IMR-90 (cell line): ENCODE measurements at regions not wholly inside any gene's neighbourhood (a gene's known extent, or its start where the extent isn't known, plus 50 kb on each side); places are given as distances from the start of the nearest gene placed in this dataset.

ENCODE experiments used
- ATAC-seq: fragments of 200-7000 bp; cut with Tn5 transposase; 2 replicates; pipeline ENCODE4 v1.9.1; 2020; ENCODE audit warnings: low read depth, mild to moderate bottlenecking, moderate library complexity
- BruUV-seq: library from RNA; stranded (reverse); fragments of 400-500 nt; replicated peaks from 2 replicates; lab custom pipeline; 2021; lab: Mats Ljungman, UMichigan
- CTCF ChIA-PET: fragments of 300-600 bp; formaldehyde crosslinking; extraction: SDS; loops from one replicate; lab custom pipeline; 2021; ENCODE audit warnings: antibody characterized with exemption; lab: Yijun Ruan, JAX
- POLR2A ChIA-PET: fragments of 300-600 bp; sonication (Branson Sonifier 250); formaldehyde crosslinking; loops from one replicate; lab custom pipeline; 2022; ENCODE audit warnings: antibody characterized with exemption; ENCODE audit not compliant: unreplicated experiment; lab: Charles Lee
- DNase-seq: peaks from one replicate; pipeline ENCODE4 v3.0.0; 2013
- H2AFZ ChIP-seq: replicated peaks from 2 replicates; pipeline ENCODE3; 2013; ENCODE audit warnings: low read length, mild to moderate bottlenecking; ENCODE audit not compliant: poor library complexity
- H2AK5ac ChIP-seq: 2 replicates; pipeline ENCODE4 v1.6.1; 2013; ENCODE audit warnings: low read depth, low read length, inconsistent platforms
- H2AK9ac ChIP-seq: replicated peaks from 2 replicates; pipeline ENCODE3; 2013; ENCODE audit warnings: mild to moderate bottlenecking, low read depth, low read length, moderate library complexity; ENCODE audit not compliant: poor library complexity
- H2BK120ac ChIP-seq: 2 replicates; pipeline ENCODE4 v1.6.1; 2013; ENCODE audit warnings: low read depth, low read length, inconsistent platforms
- H2BK15ac ChIP-seq: 3 replicates; pipeline ENCODE4 v1.6.1; 2013; ENCODE audit warnings: low read depth, low read length, inconsistent platforms
- H2BK20ac ChIP-seq: 2 replicates; pipeline ENCODE4 v1.6.1; 2013; ENCODE audit warnings: low read depth, mild to moderate bottlenecking, inconsistent platforms, low read length, moderate library complexity
- H2BK5ac ChIP-seq: 2 replicates; pipeline ENCODE4 v1.6.1; 2013; ENCODE audit warnings: mild to moderate bottlenecking, low read depth, low read length, inconsistent platforms; ENCODE audit not compliant: poor library complexity, severe bottlenecking
- H3K14ac ChIP-seq: replicated peaks from 2 replicates; pipeline ENCODE4 v1.6.1; 2013; ENCODE audit warnings: low read depth, low read length, inconsistent platforms
- H3K18ac ChIP-seq: 2 replicates; pipeline ENCODE4 v1.6.1; 2013; ENCODE audit warnings: low read depth, low read length, control low read depth
- H3K23ac ChIP-seq: 2 replicates; pipeline ENCODE4 v1.6.1; 2013; ENCODE audit warnings: low read depth, low read length, inconsistent platforms
- H3K27ac ChIP-seq: 2 replicates; pipeline ENCODE4 v1.5.1; 2013; ENCODE audit warnings: mild to moderate bottlenecking, control low read depth, low read length; ENCODE audit not compliant: insufficient read depth
- H3K27me3 ChIP-seq: 2 replicates; pipeline ENCODE4 v1.6.1; 2013; ENCODE audit warnings: low read length; ENCODE audit not compliant: control insufficient read depth, insufficient read depth
- H3K36me3 ChIP-seq: 2 replicates; pipeline ENCODE4 v1.6.1; 2013; ENCODE audit warnings: low read length, mixed read lengths; ENCODE audit not compliant: control insufficient read depth, insufficient read depth
- H3K4ac ChIP-seq: 2 replicates; pipeline ENCODE4 v1.6.1; 2013; ENCODE audit warnings: low read depth, low read length, inconsistent platforms
- H3K4me1 ChIP-seq: 2 replicates; pipeline ENCODE4 v1.6.1; 2013; ENCODE audit warnings: low read length, mixed read lengths; ENCODE audit not compliant: control insufficient read depth, insufficient read depth
- H3K4me2 ChIP-seq: 2 replicates; pipeline ENCODE4 v1.6.1; 2013; ENCODE audit warnings: low read depth, mild to moderate bottlenecking, control low read depth, low read length, moderate library complexity
- H3K4me3 ChIP-seq: 2 replicates; pipeline ENCODE4 v1.5.1; 2013; ENCODE audit warnings: low read depth, mild to moderate bottlenecking, control low read depth, low read length, moderate library complexity; ENCODE audit not compliant: insufficient read depth
- H3K56ac ChIP-seq: 2 replicates; pipeline ENCODE4 v1.6.1; 2013; ENCODE audit warnings: low read length, inconsistent platforms; ENCODE audit not compliant: insufficient read depth; ENCODE audit errors: extremely low read depth
- H3K79me1 ChIP-seq, 2 experiments: 2 replicates each; pipeline ENCODE4 v1.6.1; 2013; ENCODE audit warnings: low read length in 2 of 2, inconsistent platforms in 1 of 2, low read depth in 1 of 2
- H3K9ac ChIP-seq: 2 replicates; pipeline ENCODE4 v1.6.1; 2013; ENCODE audit warnings: low read depth, low read length, control low read depth
- H3K9me1 ChIP-seq: 2 replicates; pipeline ENCODE4 v1.6.1; 2013; ENCODE audit warnings: low read length, inconsistent platforms; ENCODE audit not compliant: insufficient read depth
- H3K9me3 ChIP-seq: 2 replicates; pipeline ENCODE4 v1.6.1; 2013; ENCODE audit warnings: low read length; ENCODE audit not compliant: control insufficient read depth, insufficient read depth
- H4K20me1 ChIP-seq: 2 replicates; pipeline ENCODE4 v1.6.1; 2013; ENCODE audit warnings: low read length, inconsistent platforms; ENCODE audit not compliant: insufficient read depth
- H4K5ac ChIP-seq: 2 replicates; pipeline ENCODE4 v1.6.1; 2013; ENCODE audit warnings: mild to moderate bottlenecking, low read depth, low read length, control low read depth
- H4K8ac ChIP-seq, 2 experiments: 2 replicates each; pipeline ENCODE4 v1.6.1; 2013; ENCODE audit warnings: low read depth in 2 of 2, low read length in 2 of 2, control low read depth in 1 of 2, inconsistent platforms in 1 of 2
- H4K91ac ChIP-seq: 2 replicates; pipeline ENCODE4 v1.6.1; 2013; ENCODE audit warnings: low read depth, low read length, inconsistent platforms; ENCODE audit not compliant: insufficient read depth
- BHLHE40 ChIP-seq: fragments of 150-350 bp; IDR thresholded peaks from 2 replicates; pipeline ENCODE4 v1.6.1; 2016; ENCODE audit warnings: mild to moderate bottlenecking, low read depth, low read length
- CEBPB ChIP-seq: IDR thresholded peaks from 2 replicates; pipeline ENCODE4 v1.6.1; 2012; ENCODE audit warnings: low read depth, low read length, improper control_type of control experiment
- CHD1 ChIP-seq: IDR thresholded peaks from 2 replicates; pipeline ENCODE4 v1.6.1; 2012; ENCODE audit warnings: low read depth, low read length, improper control_type of control experiment
- FOS ChIP-seq: fragments of 150-350 bp; IDR thresholded peaks from 2 replicates; pipeline ENCODE4 v1.6.1; 2016; ENCODE audit warnings: low read depth, low read length
- NFE2L2 ChIP-seq: fragments of 150-350 bp; IDR thresholded peaks from 2 replicates; pipeline ENCODE4 v1.6.1; 2016; ENCODE audit warnings: low read depth, mild to moderate bottlenecking, low read length
- RCOR1 ChIP-seq: IDR thresholded peaks from 2 replicates; pipeline ENCODE4 v1.6.1; 2012; ENCODE audit warnings: mild to moderate bottlenecking, low read length, improper control_type of control experiment; ENCODE audit not compliant: insufficient replicate concordance
- RFX5 ChIP-seq: IDR thresholded peaks from 2 replicates; pipeline ENCODE4 v1.8.0; 2012; ENCODE audit warnings: low read depth, mild to moderate bottlenecking, low read length, moderate library complexity
- WGBS, 2 experiments: methylation state at CpG; one replicate each; pipeline versions ENCODE4 v1.1.5 to v1.1.7; 2013; ENCODE audit warnings: missing lambda C conversion rate in 2 of 2; ENCODE audit not compliant: insufficient read length in 1 of 2; ENCODE audit errors: extremely low coverage in 2 of 2; 5-methylcytosine and 5-hydroxymethylcytosine counted together
- dilution Hi-C: fragments of 300-500 bp; cut with HindIII; formaldehyde crosslinking; loops from one replicate; pipeline ENCODE4 v1.14.3; 2018; ENCODE audit warnings: low sequenced_read_pairs; ENCODE audit not compliant: unreplicated experiment
- in situ Hi-C: fragments of 300-500 bp; cut with MboI; formaldehyde crosslinking; loops from 3 replicates; pipeline ENCODE4 v1.14.3; 2019; ENCODE audit warnings: low sequenced_read_pairs, inconsistent platforms, mixed read lengths
- intact Hi-C: fragments of 100-400 bp; cut with micrococcal nuclease; formaldehyde crosslinking; loops from 2 replicates; pipeline ENCODE4 v1.10.0; 2022
- TF ChIP-seq, protein P1 (sequence below): fragments of 150-350 bp; IDR thresholded peaks from 2 replicates; pipeline ENCODE4 v1.6.1; 2016; ENCODE audit warnings: low read depth, mild to moderate bottlenecking, low read length, moderate library complexity, borderline replicate concordance

DNA sequence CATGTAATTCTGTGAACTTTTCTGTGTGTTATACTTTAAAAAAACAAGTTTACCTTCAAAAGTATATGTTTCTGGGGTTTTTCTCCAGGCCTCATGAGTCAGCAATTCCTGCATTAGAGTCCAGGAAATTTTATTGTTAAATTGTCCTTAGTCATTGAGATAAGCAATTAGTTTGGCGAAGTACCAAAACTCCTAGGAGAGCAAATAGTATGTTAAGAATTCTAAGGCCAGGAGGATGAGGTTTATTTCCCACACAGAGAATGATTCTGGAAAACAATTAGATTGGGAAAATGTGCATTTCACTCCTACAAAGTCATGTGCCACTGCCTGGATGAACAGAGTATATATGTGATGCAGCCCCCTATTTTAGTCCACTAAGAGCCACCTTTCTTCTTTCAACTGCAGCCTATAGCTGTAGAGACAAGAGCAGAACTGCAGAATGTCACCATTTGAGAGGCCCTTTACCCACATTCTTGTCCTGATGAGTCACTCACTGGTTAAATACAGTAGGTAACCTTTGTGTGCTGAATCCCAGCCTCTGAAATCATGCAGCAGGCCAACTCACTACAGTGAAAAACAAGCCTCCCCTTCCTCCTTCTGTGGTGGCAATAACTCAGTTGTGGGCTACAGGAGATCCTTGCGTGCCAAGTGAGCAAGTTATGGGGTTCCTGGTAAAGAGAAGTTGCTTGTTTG lies 452.8 kb upstream of the THBS1 start (continued):
- TF ChIP-seq CEBPB (peak; percentile 7; the same call in 1 of the 2 replicates), RCOR1 (no peak)

DNA sequence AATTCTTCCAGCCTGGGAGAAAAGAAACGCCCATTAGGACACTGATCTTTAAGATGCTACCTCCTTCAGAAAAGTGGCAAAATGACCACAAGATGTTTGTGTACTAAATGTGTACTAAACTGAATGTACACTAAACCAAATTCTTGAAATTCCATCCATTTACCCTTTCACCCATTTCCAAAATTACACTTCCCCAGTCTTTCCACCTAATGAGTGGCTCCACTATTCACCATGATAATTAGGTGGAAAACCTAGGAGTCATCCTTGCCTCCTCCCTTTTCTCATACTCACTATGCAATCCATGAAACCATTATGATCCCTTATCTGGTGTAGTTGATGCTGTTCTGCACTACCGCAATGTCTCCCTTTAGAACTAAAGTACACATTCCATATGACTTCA lies 452.1 kb upstream of the THBS1 start:
- Histone ChIP-seq H4K20me1 (no peaks in the 10 kb centered on the region), H3K14ac (peak overlapping the region; percentile 98), H3K4ac (peak overlapping the region; percentile 99), H3K9me3 (no peaks in the 10 kb centered on the region), H2BK5ac (peak overlapping the region; percentile 89), H4K8ac (peak overlapping the region; percentile 83 to 93), H3K4me2 (no peak overlapping the region; the same call in 1 of the 2 replicates), H4K91ac (peak overlapping the region; percentile 99), H3K36me3 (no peaks in the 10 kb centered on the region), H2AK9ac (peak overlapping the region; percentile 81), H3K79me1 (peaks cover 0 to 32% of the 10 kb centered on the region in 2 experiments; a peak in 3 of 4 replicates), H3K23ac (peak overlapping the region; percentile 74), H3K27ac (peak overlapping the region; percentile 94), H4K5ac (peak overlapping the region; percentile 62), H3K9ac (peak overlapping the region; percentile 39; the same call in 1 of the 2 replicates), H3K4me3 (no peak overlapping the region), H2BK20ac (peak overlapping the region; percentile 100), H3K56ac (peak overlapping the region; percentile 87), H2BK120ac (peak overlapping the region; percentile 99), H3K4me1 (peaks cover 53% of the 10 kb centered on the region), H3K9me1 (peaks cover 30% of the 10 kb centered on the region), H2BK15ac (peak overlapping the region; percentile 97), H2AFZ (no peak overlapping the region), H3K18ac (peak overlapping the region; percentile 61), H2AK5ac (peak overlapping the region; percentile 100), H3K27me3 (no peaks in the 10 kb centered on the region)
- BruUV-seq: no TSS peak
- intact Hi-C loops: loop anchor here (2.0 to 5.0 kb wide), 4 partner anchors 174 to 421 kb away; no protein-coding TSS in a partner anchor
- dilution Hi-C loops: no loop called here
- TF ChIP-seq CHD1 (no peak), RFX5 (no peak), BHLHE40 (no peak), NFE2L2 (no peak), FOS (no peak)
- TF ChIP-seq, protein P1, sequence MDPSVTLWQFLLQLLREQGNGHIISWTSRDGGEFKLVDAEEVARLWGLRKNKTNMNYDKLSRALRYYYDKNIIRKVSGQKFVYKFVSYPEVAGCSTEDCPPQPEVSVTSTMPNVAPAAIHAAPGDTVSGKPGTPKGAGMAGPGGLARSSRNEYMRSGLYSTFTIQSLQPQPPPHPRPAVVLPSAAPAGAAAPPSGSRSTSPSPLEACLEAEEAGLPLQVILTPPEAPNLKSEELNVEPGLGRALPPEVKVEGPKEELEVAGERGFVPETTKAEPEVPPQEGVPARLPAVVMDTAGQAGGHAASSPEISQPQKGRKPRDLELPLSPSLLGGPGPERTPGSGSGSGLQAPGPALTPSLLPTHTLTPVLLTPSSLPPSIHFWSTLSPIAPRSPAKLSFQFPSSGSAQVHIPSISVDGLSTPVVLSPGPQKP: no peak
- no CpG with 5 or more reads among the region's 2 CpGs for WGBS, 2 experiments
- no peak for ATAC-seq
- in situ Hi-C loops: loop anchor here (5.0 kb wide), 1 partner anchor 454 kb away; the partner anchor contains the start of gene THBS1
- POLR2A ChIA-PET: interaction anchor here (0.9 kb wide), 1 partner anchor 452 kb away, joined by 5 read pairs; the partner anchor contains the start of gene THBS1
- CTCF ChIA-PET: interaction anchor here (1.5 kb wide), 1 partner anchor 43 kb away, joined by 4 read pairs; no protein-coding TSS in a partner anchor
- DNase-seq: no peak
